IPS-18a (cell line): ENCODE measurements at regions not wholly inside any gene's neighbourhood (a gene's known extent, or its start where the extent isn't known, plus 50 kb on each side); places are given as distances from the start of the nearest gene placed in this dataset.

Experiments
- H3K27ac ChIP-seq: one replicate; pipeline ENCODE4 v1.5.1; 2013; ENCODE audit warnings: low read length
- H3K27me3 ChIP-seq: one replicate; pipeline ENCODE4 v1.6.1; 2013; ENCODE audit warnings: mild to moderate bottlenecking, low read length; ENCODE audit not compliant: control insufficient read depth, insufficient read depth
- H3K36me3 ChIP-seq: one replicate; pipeline ENCODE4 v1.6.1; 2013; ENCODE audit warnings: low read depth, low read length; ENCODE audit not compliant: control insufficient read depth
- H3K4me1 ChIP-seq: one replicate; pipeline ENCODE4 v1.6.1; 2013; ENCODE audit warnings: low read depth, low read length; ENCODE audit not compliant: control insufficient read depth
- H3K4me3 ChIP-seq: one replicate; pipeline ENCODE4 v1.5.1; 2013; ENCODE audit warnings: low read length
- H3K9ac ChIP-seq: one replicate; pipeline ENCODE4 v1.6.1; 2013; ENCODE audit warnings: mild to moderate bottlenecking, low read length, moderate library complexity
- H3K9me3 ChIP-seq: one replicate; pipeline ENCODE4 v1.6.1; 2013; ENCODE audit warnings: low read depth, low read length; ENCODE audit not compliant: control insufficient read depth

DNA sequence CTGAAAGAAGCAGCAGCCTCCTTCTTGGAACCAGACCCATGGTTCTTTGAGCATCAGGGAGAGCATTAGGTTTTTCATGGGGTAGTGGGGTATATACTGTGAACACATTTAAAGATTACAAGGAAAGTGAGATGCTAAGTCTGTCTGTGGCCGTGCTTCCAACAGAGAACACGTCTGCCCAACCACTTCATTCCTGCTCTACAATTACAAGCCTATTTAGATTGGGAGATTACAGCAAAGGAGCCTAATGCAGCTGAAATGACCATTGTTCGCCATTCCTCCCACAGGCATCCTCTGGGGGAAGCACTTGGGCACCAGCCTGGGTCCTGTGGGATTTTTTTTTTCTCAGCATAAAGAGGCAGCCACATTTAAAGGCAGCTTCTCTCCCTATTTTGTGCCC, 536.4 kb downstream of the XPNPEP1 start:
- Histone ChIP-seq H3K4me3 (no peak overlapping the region), H3K9ac (no peak overlapping the region), H3K27ac (no peak overlapping the region), H3K36me3 (no peaks in the 10 kb centered on the region), H3K9me3 (no peaks in the 10 kb centered on the region), H3K27me3 (no peaks in the 10 kb centered on the region), H3K4me1 (no peaks in the 10 kb centered on the region)

DNA sequence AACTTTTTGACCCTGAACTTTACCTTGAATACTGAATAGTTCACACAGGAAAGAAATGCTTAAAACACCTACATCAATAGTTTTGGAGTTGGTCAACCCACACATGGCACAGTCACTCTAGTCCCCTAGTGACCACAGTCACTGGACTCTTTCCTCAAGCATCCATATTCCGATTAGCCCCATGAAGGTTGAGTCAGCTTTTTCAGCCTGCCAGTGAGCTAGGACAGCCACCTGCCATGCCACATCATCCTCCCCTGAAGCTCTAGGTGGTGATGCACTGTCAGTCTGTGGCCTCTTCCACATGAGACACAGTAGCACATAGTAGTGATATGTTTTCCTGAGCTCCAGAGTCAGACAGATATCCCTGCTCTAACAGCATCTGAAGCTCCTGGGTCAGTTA, 537.2 kb downstream of the XPNPEP1 start:
- no peaks in the 10 kb centered on the region for H3K36me3 ChIP-seq
- H3K4me1 ChIP-seq, result no peaks in the 10 kb centered on the region
- no peak overlapping the region for H3K27ac ChIP-seq
- H3K4me3 ChIP-seq, result no peak overlapping the region
- no peak overlapping the region for H3K9ac ChIP-seq
- H3K9me3 ChIP-seq, result no peaks in the 10 kb centered on the region
- H3K27me3 ChIP-seq, result no peaks in the 10 kb centered on the region

DNA sequence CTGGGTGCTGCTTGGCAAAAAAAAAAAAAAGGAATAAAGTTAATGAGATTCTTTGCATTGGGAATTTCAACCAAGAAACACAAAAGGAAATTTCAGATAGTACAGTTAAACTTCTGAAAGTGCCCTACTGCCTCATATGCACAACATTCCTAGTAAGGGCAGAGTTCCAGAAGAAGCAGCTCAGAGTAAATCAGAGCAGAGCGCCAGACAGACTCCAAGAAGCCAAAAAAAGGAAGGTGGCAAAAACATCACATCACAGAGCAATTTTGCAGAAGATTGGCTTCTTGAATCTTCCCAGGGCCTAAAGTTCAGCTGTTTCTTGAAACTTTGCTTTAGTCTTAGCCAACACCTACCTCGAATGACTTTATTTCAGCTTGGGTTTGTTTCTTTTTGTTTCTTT, 544.1 kb downstream of the XPNPEP1 start:
- Histone ChIP-seq H3K4me1 (no peaks in the 10 kb centered on the region), H3K9me3 (no peaks in the 10 kb centered on the region), H3K27ac (no peak overlapping the region), H3K27me3 (no peaks in the 10 kb centered on the region), H3K9ac (no peak overlapping the region), H3K4me3 (no peak overlapping the region), H3K36me3 (no peaks in the 10 kb centered on the region)

DNA sequence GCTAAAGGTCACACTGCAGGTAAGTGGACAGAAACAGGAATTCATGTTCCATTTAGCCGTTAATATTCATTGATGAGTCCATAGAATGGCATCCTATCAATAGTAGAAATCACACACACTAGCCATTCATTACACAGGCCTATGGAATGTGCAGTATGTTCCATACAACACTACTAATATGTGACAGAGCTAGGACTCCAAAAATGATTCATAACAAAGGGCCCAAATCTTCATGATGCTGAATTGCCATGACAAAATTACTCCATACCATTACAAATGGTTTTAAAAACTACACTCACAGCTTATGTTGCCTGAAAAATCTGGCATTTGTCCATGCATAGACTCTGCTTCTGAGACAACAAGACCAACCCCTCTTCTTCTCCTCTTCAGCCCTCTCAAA, 549.1 kb downstream of the XPNPEP1 start:
- Histone ChIP-seq H3K9ac (no peak overlapping the region), H3K27me3 (no peaks in the 10 kb centered on the region), H3K4me3 (no peak overlapping the region), H3K4me1 (no peaks in the 10 kb centered on the region), H3K27ac (no peak overlapping the region), H3K36me3 (no peaks in the 10 kb centered on the region), H3K9me3 (no peaks in the 10 kb centered on the region)

DNA sequence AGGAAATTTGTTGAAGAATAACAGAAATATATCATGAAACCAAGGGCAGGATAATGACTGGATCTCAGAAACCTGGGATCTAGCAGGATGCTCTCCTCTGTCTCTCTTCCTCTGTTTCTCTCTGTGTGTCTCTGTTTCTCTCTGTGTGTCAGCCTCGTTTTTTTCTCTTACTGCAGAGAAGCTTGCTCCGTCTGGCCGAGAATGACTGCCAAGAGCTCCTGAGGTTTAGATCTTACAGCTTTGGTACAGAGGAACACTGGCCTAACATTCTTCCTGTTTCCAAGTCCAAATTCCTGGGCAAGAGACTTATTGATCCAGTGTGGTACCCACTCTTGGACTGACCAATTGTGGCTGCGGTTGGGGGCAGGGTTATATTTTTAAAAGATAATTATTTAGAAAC, 564.0 kb downstream of the XPNPEP1 start:
- Histone ChIP-seq H3K27me3 (no peaks in the 10 kb centered on the region), H3K9ac (no peak overlapping the region), H3K9me3 (no peaks in the 10 kb centered on the region), H3K36me3 (no peaks in the 10 kb centered on the region), H3K27ac (no peak overlapping the region), H3K4me1 (no peaks in the 10 kb centered on the region), H3K4me3 (no peak overlapping the region)

DNA sequence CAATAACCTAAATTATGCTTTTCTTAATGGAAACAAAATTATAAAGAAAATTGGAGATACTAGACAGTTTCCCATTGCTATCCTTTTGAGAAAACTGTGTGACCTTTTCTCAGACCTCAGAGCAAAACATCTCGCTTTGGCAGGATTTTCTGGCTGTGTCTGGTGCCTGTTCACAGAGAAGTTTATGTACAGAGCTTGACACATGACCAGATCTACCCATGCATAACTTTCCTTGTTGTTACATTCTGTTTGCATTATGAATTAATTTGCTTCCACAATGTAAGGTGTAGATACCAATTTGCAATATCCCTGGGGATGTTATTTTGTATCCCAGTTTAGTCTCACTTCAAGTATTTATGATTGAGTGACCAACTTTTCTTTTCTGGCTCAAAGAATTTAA, 565.0 kb downstream of the XPNPEP1 start:
- H3K4me1 ChIP-seq, result no peaks in the 10 kb centered on the region
- no peak overlapping the region for H3K4me3 ChIP-seq
- no peak overlapping the region for H3K27ac ChIP-seq
- no peaks in the 10 kb centered on the region for H3K27me3 ChIP-seq
- no peaks in the 10 kb centered on the region for H3K9me3 ChIP-seq
- H3K9ac ChIP-seq, result no peak overlapping the region
- H3K36me3 ChIP-seq, result no peaks in the 10 kb centered on the region

DNA sequence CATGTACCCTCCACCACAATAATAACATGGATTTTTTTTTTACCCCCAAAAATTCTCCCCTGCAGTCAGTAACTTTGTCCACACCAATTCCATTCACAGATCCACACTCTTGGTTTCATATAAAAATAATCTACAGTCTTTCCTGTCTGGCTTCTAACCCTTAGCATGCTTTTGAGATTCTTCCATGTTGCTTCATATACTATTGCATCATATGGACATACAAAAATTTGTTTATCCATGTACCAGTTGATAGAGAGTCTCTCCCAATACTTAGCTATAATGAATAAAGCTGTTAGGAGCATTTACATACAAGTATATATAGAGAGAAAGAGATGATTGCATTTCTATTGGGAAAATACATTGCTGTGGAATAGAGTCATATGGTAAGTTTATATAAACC, 575.0 kb downstream of the XPNPEP1 start:
- Histone ChIP-seq H3K4me1 (no peaks in the 10 kb centered on the region), H3K27ac (no peak overlapping the region), H3K36me3 (no peaks in the 10 kb centered on the region), H3K9ac (no peak overlapping the region), H3K9me3 (no peaks in the 10 kb centered on the region), H3K4me3 (no peak overlapping the region), H3K27me3 (no peaks in the 10 kb centered on the region)

DNA sequence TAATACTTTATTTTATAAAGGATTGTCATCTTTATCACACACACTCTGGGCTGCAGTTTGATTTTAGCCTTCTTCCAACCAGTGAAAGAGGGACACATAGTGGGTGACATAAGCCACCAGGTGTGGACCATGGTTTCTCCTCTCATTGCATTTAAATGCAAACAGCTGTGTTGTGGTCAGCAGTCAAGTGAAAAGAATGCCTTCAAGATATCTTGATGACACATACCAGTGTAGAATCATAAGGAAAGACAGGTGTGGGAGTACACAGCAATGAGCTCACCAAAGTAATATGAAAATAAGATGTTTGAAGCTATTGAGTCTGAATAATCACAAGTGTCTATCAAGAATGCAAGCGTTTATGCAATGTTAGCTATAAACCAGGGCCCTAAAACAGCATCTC, 580.0 kb downstream of the XPNPEP1 start:
- no peak overlapping the region for H3K4me3 ChIP-seq
- H3K36me3 ChIP-seq, result no peaks in the 10 kb centered on the region
- no peaks in the 10 kb centered on the region for H3K27me3 ChIP-seq
- no peaks in the 10 kb centered on the region for H3K4me1 ChIP-seq
- H3K9ac ChIP-seq, result no peak overlapping the region
- no peaks in the 10 kb centered on the region for H3K9me3 ChIP-seq
- H3K27ac ChIP-seq, result no peak overlapping the region

DNA sequence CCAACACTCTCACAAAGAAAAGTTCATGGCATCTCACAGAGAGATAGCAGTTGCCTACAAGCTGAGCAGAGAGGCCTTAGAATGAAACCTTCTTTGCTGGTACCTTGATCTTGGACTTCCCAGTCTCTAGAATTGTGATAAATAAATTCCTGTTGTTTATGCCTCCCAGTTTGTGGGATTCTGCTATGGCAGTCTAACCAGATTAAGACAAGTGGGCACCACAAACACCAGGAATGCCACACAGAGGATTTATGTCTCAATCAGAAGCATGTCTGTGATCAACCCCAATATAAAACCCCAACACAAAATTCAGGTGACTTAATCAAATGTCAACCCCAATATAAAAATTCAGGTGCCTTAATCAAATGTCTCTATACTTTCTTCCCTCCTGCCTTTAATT, 581.3 kb downstream of the XPNPEP1 start:
- H3K27me3 ChIP-seq, result no peaks in the 10 kb centered on the region
- no peaks in the 10 kb centered on the region for H3K36me3 ChIP-seq
- H3K4me3 ChIP-seq, result no peak overlapping the region
- H3K9ac ChIP-seq, result no peak overlapping the region
- H3K4me1 ChIP-seq, result no peaks in the 10 kb centered on the region
- no peaks in the 10 kb centered on the region for H3K9me3 ChIP-seq
- no peak overlapping the region for H3K27ac ChIP-seq

DNA sequence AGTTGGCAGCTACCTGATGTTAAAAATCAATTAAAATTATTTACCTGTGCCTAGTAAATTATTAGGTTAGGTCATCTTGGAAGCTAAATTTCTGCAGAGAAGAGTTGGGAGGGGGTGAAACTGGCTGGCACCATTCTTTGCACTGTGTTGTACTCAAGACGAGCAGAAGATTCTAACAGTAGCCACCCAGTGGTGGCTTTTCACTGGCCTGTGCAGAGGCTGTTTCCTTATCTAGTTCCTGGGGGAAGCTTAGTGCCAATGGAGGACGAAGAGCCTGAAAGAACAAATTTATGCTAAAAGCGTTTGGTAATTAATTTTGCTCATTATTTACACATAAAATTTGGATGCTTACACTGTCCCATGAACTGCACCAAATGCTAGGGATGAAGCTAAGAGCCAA, 595.3 kb downstream of the XPNPEP1 start:
- H3K36me3 ChIP-seq, result no peaks in the 10 kb centered on the region
- no peaks in the 10 kb centered on the region for H3K4me1 ChIP-seq
- H3K9me3 ChIP-seq, result no peaks in the 10 kb centered on the region
- H3K4me3 ChIP-seq, result no peak overlapping the region
- H3K9ac ChIP-seq, result no peak overlapping the region
- no peaks in the 10 kb centered on the region for H3K27me3 ChIP-seq
- no peak overlapping the region for H3K27ac ChIP-seq

DNA sequence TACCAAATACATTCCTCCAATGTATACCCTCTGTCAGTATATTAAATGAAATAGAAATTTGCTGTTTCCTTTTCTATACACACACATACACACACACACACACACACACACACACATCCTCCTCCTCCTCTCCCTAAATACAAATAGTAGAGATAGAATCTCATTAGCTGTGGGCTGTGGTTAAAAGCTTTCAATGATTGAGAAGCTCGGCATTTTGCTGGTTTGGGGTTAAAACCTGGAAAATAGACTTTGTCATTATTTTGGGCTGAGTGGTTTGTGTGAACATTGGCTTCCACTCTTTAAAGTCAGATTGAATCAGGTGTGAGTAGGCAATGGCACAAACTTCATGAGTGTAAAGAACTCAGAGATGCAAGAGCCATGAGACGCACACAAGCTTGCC, 596.0 kb downstream of the XPNPEP1 start:
- Histone ChIP-seq H3K27me3 (no peaks in the 10 kb centered on the region), H3K4me1 (no peaks in the 10 kb centered on the region), H3K27ac (no peak overlapping the region), H3K9ac (no peak overlapping the region), H3K36me3 (no peaks in the 10 kb centered on the region), H3K4me3 (no peak overlapping the region), H3K9me3 (no peaks in the 10 kb centered on the region)

DNA sequence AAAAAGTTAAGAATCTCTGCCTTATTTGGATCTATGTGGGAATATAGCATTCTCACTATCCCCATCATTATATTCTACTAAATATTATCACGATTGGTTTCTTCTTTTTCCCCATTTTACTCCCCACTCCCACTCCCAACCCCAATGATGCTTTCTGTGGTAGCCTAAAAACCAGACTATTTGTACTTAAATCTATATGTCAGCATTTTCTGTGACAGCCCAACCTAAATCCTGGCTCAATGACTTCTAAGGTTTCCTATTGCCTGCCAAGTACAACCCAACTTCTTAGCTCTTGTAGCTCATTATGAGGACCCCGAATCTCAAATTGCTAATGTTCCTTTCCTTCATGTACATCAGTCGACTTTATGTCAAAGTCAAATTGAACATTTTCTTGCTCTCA, 598.6 kb downstream of the XPNPEP1 start:
- H3K9ac ChIP-seq, result no peak overlapping the region
- no peaks in the 10 kb centered on the region for H3K27me3 ChIP-seq
- H3K4me1 ChIP-seq, result no peaks in the 10 kb centered on the region
- H3K4me3 ChIP-seq, result no peak overlapping the region
- H3K36me3 ChIP-seq, result no peaks in the 10 kb centered on the region
- H3K27ac ChIP-seq, result no peak overlapping the region
- H3K9me3 ChIP-seq, result no peaks in the 10 kb centered on the region
